Neural cell (in vitro differentiated cells): ENCODE measurements at regions not wholly inside any gene's neighbourhood (a gene's known extent, or its start where the extent isn't known, plus 50 kb on each side); places are given as distances from the start of the nearest gene placed in this dataset.

Experiments
- CTCF ChIP-seq: fragments of 450-650 bp; IDR thresholded peaks from 2 replicates; pipeline ENCODE4 v1.5.1; 2014; ENCODE audit warnings: antibody characterized with exemption, mild to moderate bottlenecking, moderate library complexity; ENCODE audit not compliant: poor library complexity, severe bottlenecking
- POLR2AphosphoS5 ChIP-seq: IDR thresholded peaks from 2 replicates; pipeline ENCODE4 v1.6.1; 2012

GRCh38 chr16:79707876-79708275 is 107.3 kb upstream of the MAF start:
- TF ChIP-seq CTCF (no peak), POLR2AphosphoS5 (no peak)
